ENCODE measurements at regions not wholly inside any gene's neighbourhood (a gene's known extent, or its start where the extent isn't known, plus 50 kb on each side); places are given as distances from the start of the nearest gene placed in this dataset.

DNA sequence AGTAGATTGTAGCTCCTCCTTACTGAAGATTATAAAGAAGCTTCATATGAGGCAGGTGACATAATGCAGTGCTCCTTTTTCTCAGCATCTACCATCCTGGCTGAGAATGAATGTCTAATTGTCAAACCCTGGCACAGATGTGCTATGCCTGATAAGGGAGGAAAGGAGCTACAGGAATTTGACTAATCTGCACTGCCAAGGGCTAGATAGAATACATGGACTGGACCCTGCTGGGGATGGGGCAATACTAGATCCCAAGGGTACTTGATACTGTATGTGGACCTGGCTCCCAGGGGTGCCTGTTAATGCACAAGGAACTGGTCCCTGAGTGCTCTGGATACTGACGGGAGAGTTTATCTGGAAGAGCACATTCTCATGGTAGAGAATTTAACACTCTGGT is 362.2 kb upstream of the EMCN start:
- no TSS peak for BruUV-seq (replicated peaks)
- intact Hi-C loops (cut with micrococcal nuclease; ENCODE audit: unreplicated experiment) = no loop called here
- Histone ChIP-seq H3K9me3 (ENCODE audit: low read depth, low read length, poor library complexity, severe bottlenecking) (no peaks in the 10 kb centered on the region), H3K27me3 (replicated peaks; ENCODE audit: insufficient read depth, low read depth, low read length, poor library complexity) (no peaks in the 10 kb centered on the region), H3K4me1 (ENCODE audit: insufficient read depth, low read length, poor library complexity, severe bottlenecking) (no peaks in the 10 kb centered on the region), H3K36me3 (ENCODE audit: insufficient read depth, low read length, poor library complexity, severe bottlenecking) (no peaks in the 10 kb centered on the region), H3K4me3 (ENCODE audit: low read depth, low read length, poor library complexity, severe bottlenecking) (no peak overlapping the region), H3K27ac (ENCODE audit: low read depth, low read length, poor library complexity, severe bottlenecking) (no peak overlapping the region)
- peak; percentile 32 for DNase-seq (ENCODE audit: low spot score)
- CTCF ChIA-PET = no interaction called here
- TF ChIP-seq, protein P1, sequence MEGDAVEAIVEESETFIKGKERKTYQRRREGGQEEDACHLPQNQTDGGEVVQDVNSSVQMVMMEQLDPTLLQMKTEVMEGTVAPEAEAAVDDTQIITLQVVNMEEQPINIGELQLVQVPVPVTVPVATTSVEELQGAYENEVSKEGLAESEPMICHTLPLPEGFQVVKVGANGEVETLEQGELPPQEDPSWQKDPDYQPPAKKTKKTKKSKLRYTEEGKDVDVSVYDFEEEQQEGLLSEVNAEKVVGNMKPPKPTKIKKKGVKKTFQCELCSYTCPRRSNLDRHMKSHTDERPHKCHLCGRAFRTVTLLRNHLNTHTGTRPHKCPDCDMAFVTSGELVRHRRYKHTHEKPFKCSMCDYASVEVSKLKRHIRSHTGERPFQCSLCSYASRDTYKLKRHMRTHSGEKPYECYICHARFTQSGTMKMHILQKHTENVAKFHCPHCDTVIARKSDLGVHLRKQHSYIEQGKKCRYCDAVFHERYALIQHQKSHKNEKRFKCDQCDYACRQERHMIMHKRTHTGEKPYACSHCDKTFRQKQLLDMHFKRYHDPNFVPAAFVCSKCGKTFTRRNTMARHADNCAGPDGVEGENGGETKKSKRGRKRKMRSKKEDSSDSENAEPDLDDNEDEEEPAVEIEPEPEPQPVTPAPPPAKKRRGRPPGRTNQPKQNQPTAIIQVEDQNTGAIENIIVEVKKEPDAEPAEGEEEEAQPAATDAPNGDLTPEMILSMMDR (conservative IDR thresholded peaks at IDR 0.05; ENCODE audit: low read depth, low read length) = no peak
- no peak for TF ChIP-seq EZH2 (IDR thresholded peaks at IDR 0.05; ENCODE audit: borderline replicate concordance, low read depth, low read length, poor library complexity, severe bottlenecking)
- POLR2A ChIA-PET (ENCODE audit: low non-redundant PET) = no interaction called here

DNA sequence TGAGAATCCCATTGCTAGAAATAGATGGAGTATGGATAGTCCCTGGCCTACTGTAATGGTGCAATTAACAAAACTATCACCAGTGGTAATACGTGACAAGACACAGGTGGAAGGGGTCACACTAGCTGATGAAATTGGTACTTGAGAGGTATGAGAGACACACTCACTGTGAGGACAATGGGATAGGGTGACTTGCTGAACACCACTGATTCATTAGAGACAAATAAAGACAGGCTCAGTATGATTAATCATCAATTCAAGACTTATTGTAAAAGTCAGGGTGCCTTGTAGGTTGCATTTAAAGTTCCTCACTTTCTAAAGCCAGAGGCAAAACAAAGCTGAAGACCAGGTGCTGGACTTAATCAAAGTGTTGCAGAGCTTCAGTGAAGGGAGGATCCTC is 361.6 kb upstream of the EMCN start:
- no peaks in the 10 kb centered on the region for H3K9me3 ChIP-seq (ENCODE audit: low read depth, low read length, poor library complexity, severe bottlenecking)
- no peaks in the 10 kb centered on the region for H3K4me1 ChIP-seq (ENCODE audit: insufficient read depth, low read length, poor library complexity, severe bottlenecking)
- intact Hi-C loops (cut with micrococcal nuclease; ENCODE audit: unreplicated experiment) = no loop called here
- no peak overlapping the region for H3K27ac ChIP-seq (ENCODE audit: low read depth, low read length, poor library complexity, severe bottlenecking)
- ChIA-PET POLR2A (ENCODE audit: low non-redundant PET) (no interaction called here), CTCF (no interaction called here)
- H3K36me3 ChIP-seq (ENCODE audit: insufficient read depth, low read length, poor library complexity, severe bottlenecking) = no peaks in the 10 kb centered on the region
- no TSS peak for BruUV-seq (replicated peaks)
- H3K4me3 ChIP-seq (ENCODE audit: low read depth, low read length, poor library complexity, severe bottlenecking) = no peak overlapping the region
- no peak for DNase-seq (ENCODE audit: low spot score)
- TF ChIP-seq, protein P1 (conservative IDR thresholded peaks at IDR 0.05; ENCODE audit: low read depth, low read length) = no peak
- no peak for TF ChIP-seq EZH2 (IDR thresholded peaks at IDR 0.05; ENCODE audit: borderline replicate concordance, low read depth, low read length, poor library complexity, severe bottlenecking)
- no peaks in the 10 kb centered on the region for H3K27me3 ChIP-seq (replicated peaks; ENCODE audit: insufficient read depth, low read depth, low read length, poor library complexity)

- POLR2A ChIA-PET (ENCODE audit: low non-redundant PET) = no interaction called here
- no peaks in the 10 kb centered on the region for H3K4me1 ChIP-seq (ENCODE audit: insufficient read depth, low read length, poor library complexity, severe bottlenecking)
Measured at GRCh38 chr4:100876546-100876945, 358.7 kb upstream of the EMCN start.

More at GRCh38 chr4:100876546-100876945, 358.7 kb upstream of the EMCN start:
- Histone ChIP-seq H3K4me3 (ENCODE audit: low read depth, low read length, poor library complexity, severe bottlenecking) (no peak overlapping the region), H3K9me3 (ENCODE audit: low read depth, low read length, poor library complexity, severe bottlenecking) (no peaks in the 10 kb centered on the region), H3K27me3 (replicated peaks; ENCODE audit: insufficient read depth, low read depth, low read length, poor library complexity) (no peaks in the 10 kb centered on the region), H3K36me3 (ENCODE audit: insufficient read depth, low read length, poor library complexity, severe bottlenecking) (no peaks in the 10 kb centered on the region), H3K27ac (ENCODE audit: low read depth, low read length, poor library complexity, severe bottlenecking) (no peak overlapping the region)
- TF ChIP-seq, protein P1 (conservative IDR thresholded peaks at IDR 0.05; ENCODE audit: low read depth, low read length) = no peak
- intact Hi-C loops (cut with micrococcal nuclease; ENCODE audit: unreplicated experiment) = no loop called here
- BruUV-seq (replicated peaks) = no TSS peak
- DNase-seq (ENCODE audit: low spot score) = no peak
- CTCF ChIA-PET = no interaction called here
